Hepatocyte (in vitro differentiated cells): ENCODE measurements at regions not wholly inside any gene's neighbourhood (a gene's known extent, or its start where the extent isn't known, plus 50 kb on each side); places are given as distances from the start of the nearest gene placed in this dataset.
"Not testable (repeated sequence)": the region's sequence is repeated elsewhere in the genome, so short reads cannot be mapped to it uniquely, and the experiment has no call there.

Experiments used
- DNase-seq: peaks from one replicate; pipeline ENCODE4 v3.0.0-alpha.2; 2016; ENCODE audit warnings: low spot score
- H2AFZ ChIP-seq: fragments of 200-600 bp; sonication (generic); 2 replicates; pipeline ENCODE4 v1.6.0; 2016; ENCODE audit warnings: antibody characterized with exemption, mild to moderate bottlenecking
- H3K27ac ChIP-seq: fragments of 200-600 bp; sonication (generic); 2 replicates; pipeline ENCODE4 v1.5.1; 2016; ENCODE audit warnings: mild to moderate bottlenecking
- H3K27me3 ChIP-seq: fragments of 200-600 bp; sonication (generic); 2 replicates; pipeline ENCODE4 v1.6.1; 2016
- H3K36me3 ChIP-seq: fragments of 200-600 bp; sonication (generic); replicated peaks from 2 replicates; pipeline ENCODE4 v1.5.1; 2016; ENCODE audit warnings: low read depth; ENCODE audit not compliant: insufficient read depth
- H3K4me1 ChIP-seq: fragments of 200-600 bp; sonication (generic); 2 replicates; pipeline ENCODE4 v1.5.1; 2016; ENCODE audit warnings: mild to moderate bottlenecking, moderate library complexity; ENCODE audit not compliant: insufficient read depth
- H3K4me2 ChIP-seq: fragments of 200-600 bp; sonication (generic); 2 replicates; pipeline ENCODE4 v1.6.0; 2016
- H3K4me3 ChIP-seq: fragments of 200-600 bp; sonication (generic); 2 replicates; pipeline ENCODE4 v1.5.1; 2016; ENCODE audit warnings: mild to moderate bottlenecking
- H3K79me2 ChIP-seq: fragments of 200-600 bp; sonication (generic); 2 replicates; pipeline ENCODE4 v1.6.0; 2017; ENCODE audit warnings: mild to moderate bottlenecking
- H3K9me2 ChIP-seq: fragments of 200-600 bp; sonication (generic); replicated peaks from 2 replicates; pipeline ENCODE4 v1.6.0; 2017; ENCODE audit warnings: mild to moderate bottlenecking; ENCODE audit not compliant: insufficient read depth
- H3K9me3 ChIP-seq: fragments of 200-600 bp; sonication (generic); 2 replicates; pipeline ENCODE4 v1.5.1; 2016; ENCODE audit warnings: low read depth, mild to moderate bottlenecking
- H4K20me1 ChIP-seq: fragments of 200-600 bp; sonication (generic); 2 replicates; pipeline ENCODE4 v1.6.0; 2016; ENCODE audit warnings: mild to moderate bottlenecking; ENCODE audit not compliant: insufficient read depth, poor library complexity, severe bottlenecking
- CTCF ChIP-seq: fragments of 200-600 bp; sonication (generic); IDR thresholded peaks from 2 replicates; pipeline ENCODE4 v1.5.1; 2016; ENCODE audit warnings: antibody characterized with exemption, mild to moderate bottlenecking; ENCODE audit not compliant: poor library complexity
- EZH2 ChIP-seq: fragments of 200-600 bp; sonication (generic); IDR thresholded peaks from 2 replicates; pipeline ENCODE4 v1.6.1; 2016; ENCODE audit warnings: antibody characterized with exemption, mild to moderate bottlenecking, borderline replicate concordance
- EZH2phosphoT487 ChIP-seq: fragments of 200-600 bp; sonication (generic); IDR thresholded peaks from one replicate; pipeline ENCODE4 v1.6.1; 2018; ENCODE audit warnings: antibody characterized with exemption, mild to moderate bottlenecking, low read depth, moderate library complexity; ENCODE audit not compliant: unreplicated experiment, severe bottlenecking
- WGBS: methylation state at CpG from one replicate; pipeline ENCODE4 v1.1.6; 2016; ENCODE audit warnings: low lambda C conversion rate; ENCODE audit errors: missing lambda C conversion rate; 5-methylcytosine and 5-hydroxymethylcytosine counted together

GRCh38 chr14:106620368-106620767 is 1094.0 kb downstream of the TMEM121 start:
- 62% methylated on average over 2 of the region's 2 CpGs for WGBS
- no peak for DNase-seq
- Histone ChIP-seq H2AFZ (no peak overlapping the region), H3K9me2 (no peaks in the 10 kb centered on the region), H4K20me1 (no peaks in the 10 kb centered on the region), H3K27me3 (no peaks in the 10 kb centered on the region), H3K4me1 (no peaks in the 10 kb centered on the region), H3K27ac (no peak overlapping the region), H3K36me3 (no peaks in the 10 kb centered on the region), H3K4me2 (no peak overlapping the region), H3K9me3 (no peaks in the 10 kb centered on the region), H3K4me3 (no peak overlapping the region), H3K79me2 (no peaks in the 10 kb centered on the region)
- TF ChIP-seq CTCF, result no peak
- TF ChIP-seq EZH2, result no peak

- TF ChIP-seq CTCF, result no peak
- no peak for TF ChIP-seq EZH2
- no peak for TF ChIP-seq EZH2phosphoT487
- Histone ChIP-seq H3K27me3 (no peaks in the 10 kb centered on the region), H3K4me1 (no peaks in the 10 kb centered on the region), H3K9me3 (no peaks in the 10 kb centered on the region), H3K4me3 (no peak overlapping the region), H3K4me2 (no peak overlapping the region), H3K79me2 (no peaks in the 10 kb centered on the region), H3K36me3 (no peaks in the 10 kb centered on the region), H2AFZ (no peak overlapping the region), H3K27ac (no peak overlapping the region), H4K20me1 (no peaks in the 10 kb centered on the region), H3K9me2 (no peaks in the 10 kb centered on the region)
- 72% methylated on average over 12 of the region's 12 CpGs for WGBS
- DNase-seq, result no peak
Observed at GRCh38 chr14:106622200-106622745, 1095.9 kb downstream of the TMEM121 start.

GRCh38 chr14:106625186-106625585 is 1098.8 kb downstream of the TMEM121 start:
- Histone ChIP-seq H3K9me2 (no peaks in the 10 kb centered on the region), H3K79me2 (no peaks in the 10 kb centered on the region), H3K27ac (no peak overlapping the region), H3K27me3 (no peaks in the 10 kb centered on the region), H3K4me2 (no peak overlapping the region), H2AFZ (no peak overlapping the region), H3K9me3 (no peaks in the 10 kb centered on the region), H3K36me3 (no peaks in the 10 kb centered on the region), H3K4me3 (no peak overlapping the region), H4K20me1 (no peaks in the 10 kb centered on the region), H3K4me1 (no peaks in the 10 kb centered on the region)
- 77% methylated on average over 3 of the region's 3 CpGs for WGBS
- DNase-seq, result no peak
- TF ChIP-seq EZH2 (no peak), EZH2phosphoT487 (no peak), CTCF (no peak)

- H2AFZ ChIP-seq, DNase-seq, H3K9me3 ChIP-seq, H3K4me1 ChIP-seq, H3K9me2 ChIP-seq, H3K4me2 ChIP-seq, H3K27me3 ChIP-seq, H3K79me2 ChIP-seq, H3K4me3 ChIP-seq, H4K20me1 ChIP-seq, H3K36me3 ChIP-seq, H3K27ac ChIP-seq: not testable (repeated sequence)
- WGBS, result 60% methylated on average over 4 of the region's 4 CpGs
Observed at GRCh38 chr14:106626469-106626868, 1100.1 kb downstream of the TMEM121 start.

- not testable (repeated sequence) for H2AFZ ChIP-seq, H3K36me3 ChIP-seq, H3K79me2 ChIP-seq, H3K9me2 ChIP-seq, H3K4me1 ChIP-seq, H3K27me3 ChIP-seq, H3K27ac ChIP-seq, H4K20me1 ChIP-seq, H3K4me2 ChIP-seq, DNase-seq, H3K4me3 ChIP-seq, H3K9me3 ChIP-seq
- WGBS, result 72% methylated on average over 14 of the region's 22 CpGs
Observed at GRCh38 chr14:106626942-106627588, 1100.7 kb downstream of the TMEM121 start.
